Kidney epithelial cell (primary cell): ENCODE measurements at regions not wholly inside any gene's neighbourhood (a gene's known extent, or its start where the extent isn't known, plus 50 kb on each side); places are given as distances from the start of the nearest gene placed in this dataset.
"Not testable (repeated sequence)": the region's sequence is repeated elsewhere in the genome, so short reads cannot be mapped to it uniquely, and the experiment has no call there.

ENCODE experiments used
- DNase-seq: peaks from one replicate; pipeline ENCODE4 v3.0.0-alpha.2; 2010; ENCODE audit warnings: low read depth
- H3K27me3 ChIP-seq: 2 replicates; pipeline ENCODE4 v1.6.0; 2011; ENCODE audit warnings: low read length; ENCODE audit not compliant: control insufficient read depth, insufficient read depth
- H3K36me3 ChIP-seq: 2 replicates; pipeline ENCODE4 v1.5.1; 2011; ENCODE audit warnings: low read length; ENCODE audit not compliant: control insufficient read depth, insufficient read depth
- H3K4me3 ChIP-seq: 2 replicates; pipeline ENCODE4 v1.5.1; 2011; ENCODE audit warnings: low read depth, mild to moderate bottlenecking, control low read depth, low read length
- CTCF ChIP-seq: IDR thresholded peaks from 2 replicates; pipeline ENCODE4 v1.5.1; 2011; ENCODE audit warnings: mild to moderate bottlenecking, moderate library complexity, low read length, control low read depth, inconsistent platforms; ENCODE audit not compliant: insufficient read depth, poor library complexity, severe bottlenecking

- no peak for TF ChIP-seq CTCF
- no peaks in the 10 kb centered on the region for H3K36me3 ChIP-seq
- no peak overlapping the region for H3K4me3 ChIP-seq
- H3K27me3 ChIP-seq: no peaks in the 10 kb centered on the region
- no peak for DNase-seq
Observed at GRCh38 chr2:104938231-104938941, 84.5 kb downstream of the POU3F3 start.

- DNase-seq: no peak
- no peaks in the 10 kb centered on the region for H3K27me3 ChIP-seq
Observed at GRCh38 chr2:104939570-104940217, 85.8 kb downstream of the POU3F3 start.

GRCh38 chr2:104944495-104944894, 90.6 kb downstream of the POU3F3 start:
- DNase-seq: no peak
- Histone ChIP-seq H3K36me3 (no peaks in the 10 kb centered on the region), H3K4me3 (no peak overlapping the region), H3K27me3 (no peaks in the 10 kb centered on the region)
- peak; percentile 67 for TF ChIP-seq CTCF

More at GRCh38 chr2:104939570-104940217, 85.8 kb downstream of the POU3F3 start:
- Histone ChIP-seq H3K4me3 (peak overlapping the region; percentile 20), H3K36me3 (no peaks in the 10 kb centered on the region)
- no peak for TF ChIP-seq CTCF

GRCh38 chr2:104945121-104945520, 91.2 kb downstream of the POU3F3 start:
- Histone ChIP-seq H3K4me3 (no peak overlapping the region), H3K27me3 (no peaks in the 10 kb centered on the region), H3K36me3 (no peaks in the 10 kb centered on the region)
- no peak for TF ChIP-seq CTCF
- no peak for DNase-seq

GRCh38 chr2:104945866-104946265, 92.0 kb downstream of the POU3F3 start:
- Histone ChIP-seq H3K4me3 (no peak overlapping the region), H3K27me3 (no peaks in the 10 kb centered on the region), H3K36me3 (no peaks in the 10 kb centered on the region)
- DNase-seq: no peak
- no peak for TF ChIP-seq CTCF

GRCh38 chr2:104947456-104947855, 90.4 kb upstream of the MRPS9 start:
- H3K36me3 ChIP-seq, H3K27me3 ChIP-seq, DNase-seq, H3K4me3 ChIP-seq: not testable (repeated sequence)
